Mononuclear cell (primary cell): ENCODE measurements at regions not wholly inside any gene's neighbourhood (a gene's known extent, or its start where the extent isn't known, plus 50 kb on each side); places are given as distances from the start of the nearest gene placed in this dataset.
"Not testable (repeated sequence)": the region's sequence is repeated elsewhere in the genome, so short reads cannot be mapped to it uniquely, and the experiment has no call there.

Experiments used
- H3K27me3 ChIP-seq: 2 replicates; pipeline ENCODE4 v1.6.0; 2011; ENCODE audit warnings: low read length, control low read depth; ENCODE audit not compliant: insufficient read depth
- H3K4me1 ChIP-seq: 2 replicates; pipeline ENCODE4 v1.5.1; 2011; ENCODE audit warnings: mild to moderate bottlenecking, low read length, control low read depth; ENCODE audit not compliant: insufficient read depth
- H3K4me3 ChIP-seq: 2 replicates; pipeline ENCODE4 v1.5.1; 2011; ENCODE audit warnings: mild to moderate bottlenecking, low read length, moderate library complexity
- H3K9me3 ChIP-seq: 2 replicates; pipeline ENCODE4 v1.5.1; 2011; ENCODE audit warnings: low read depth, mild to moderate bottlenecking, control low read depth, low read length

DNA sequence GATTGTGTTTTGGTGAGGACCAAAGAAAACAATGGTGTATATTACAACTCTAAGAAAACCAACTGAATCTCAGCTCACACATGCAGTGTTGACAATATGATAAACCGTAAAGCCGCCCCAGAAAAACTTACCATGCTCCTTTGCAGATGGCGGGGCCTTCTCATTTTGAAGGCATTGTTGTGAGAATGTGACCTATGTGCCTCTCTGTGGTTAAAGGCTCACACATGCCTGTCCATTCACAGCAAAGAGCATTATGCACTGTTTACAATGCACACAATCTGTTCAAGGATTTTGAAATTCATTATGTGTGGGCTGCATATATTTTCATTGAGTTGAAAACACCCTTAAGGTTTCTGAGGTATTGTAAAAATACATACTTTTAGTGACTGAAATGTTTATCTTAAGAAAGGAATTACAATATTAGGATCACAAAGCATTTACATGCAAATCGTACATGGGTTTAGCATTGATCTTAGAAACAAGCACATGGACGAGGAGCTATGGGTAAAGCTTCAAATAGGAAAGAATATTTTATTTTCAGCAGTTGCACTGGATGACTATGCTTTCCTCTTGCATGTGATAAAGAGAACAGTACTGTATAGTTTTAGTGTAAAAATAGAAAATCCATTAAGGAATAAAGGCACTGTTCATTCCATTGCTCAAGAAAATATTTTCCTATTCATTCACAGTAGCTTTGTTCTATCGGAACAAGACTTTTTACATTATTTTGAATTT is 334.3 kb downstream of the ARL4A start:
- Histone ChIP-seq H3K9me3 (no peaks in the 10 kb centered on the region), H3K27me3 (no peaks in the 10 kb centered on the region), H3K4me1 (no peaks in the 10 kb centered on the region), H3K4me3 (no peak overlapping the region)

DNA sequence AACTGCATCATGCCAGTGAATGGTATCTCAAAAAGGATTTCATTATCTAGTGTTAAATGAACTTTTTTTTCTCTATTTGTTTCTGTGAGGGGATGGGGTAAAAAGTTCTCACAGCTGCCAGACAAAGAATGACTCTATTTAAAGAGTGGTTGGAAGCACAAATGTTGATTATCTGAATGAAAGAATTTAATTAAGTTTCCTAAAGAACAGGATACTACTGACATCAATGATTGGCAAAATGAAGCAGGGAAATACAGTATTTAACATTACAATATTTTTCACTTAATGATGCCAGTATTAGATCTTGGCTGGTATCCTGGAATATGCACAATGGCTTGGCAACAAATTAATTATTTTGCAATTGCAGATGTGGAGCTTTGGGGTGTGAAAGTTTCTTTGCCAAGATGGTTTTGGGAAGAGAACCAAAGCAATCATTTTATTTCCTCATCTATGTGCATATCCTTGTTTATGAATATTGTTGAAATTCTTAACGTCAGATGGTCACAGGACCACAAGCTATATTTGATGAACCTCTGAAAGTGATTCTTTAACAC is 336.8 kb downstream of the ARL4A start:
- Histone ChIP-seq H3K4me3 (no peak overlapping the region), H3K27me3 (no peaks in the 10 kb centered on the region), H3K4me1 (no peaks in the 10 kb centered on the region), H3K9me3 (no peaks in the 10 kb centered on the region)

DNA sequence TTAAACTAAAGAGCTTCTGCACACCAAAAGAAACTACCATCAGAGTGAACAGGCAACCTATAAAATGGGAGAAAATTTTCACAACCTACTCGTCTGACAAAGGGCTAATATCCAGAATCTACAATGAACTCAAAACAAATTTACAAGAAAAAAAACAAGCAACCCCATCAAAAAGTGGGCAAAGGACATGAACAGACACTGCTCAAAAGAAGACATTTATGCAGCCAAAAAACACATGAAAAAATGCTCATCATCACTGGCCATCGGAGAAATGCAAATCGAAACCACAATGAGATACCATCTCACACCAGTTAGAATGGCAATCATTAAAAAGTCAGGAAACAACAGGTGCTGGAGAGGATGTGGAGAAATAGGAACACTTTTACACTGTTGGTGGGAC is 337.6 kb downstream of the ARL4A start:
- not testable (repeated sequence) for H3K4me1 ChIP-seq, H3K27me3 ChIP-seq, H3K9me3 ChIP-seq, H3K4me3 ChIP-seq

DNA sequence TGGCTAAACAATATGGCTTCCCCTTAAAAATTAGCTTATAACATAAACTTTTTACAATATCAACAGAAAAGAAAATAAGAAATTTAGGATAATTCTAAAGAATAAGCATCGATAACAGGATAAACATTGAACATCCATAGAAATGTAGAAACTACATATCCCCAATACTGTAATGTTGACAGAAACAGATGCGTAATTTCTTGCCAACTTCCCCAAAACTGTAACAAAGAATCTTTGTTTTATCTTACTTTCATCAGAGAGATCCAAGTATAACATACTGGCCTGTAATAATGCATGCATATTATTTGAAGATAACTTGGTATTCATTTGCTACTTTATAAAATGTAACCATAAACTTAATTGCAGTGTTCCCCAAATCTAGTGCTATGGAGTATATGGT is 339.9 kb downstream of the ARL4A start:
- Histone ChIP-seq H3K27me3 (no peaks in the 10 kb centered on the region), H3K4me3 (no peak overlapping the region), H3K4me1 (no peaks in the 10 kb centered on the region), H3K9me3 (no peaks in the 10 kb centered on the region)

DNA sequence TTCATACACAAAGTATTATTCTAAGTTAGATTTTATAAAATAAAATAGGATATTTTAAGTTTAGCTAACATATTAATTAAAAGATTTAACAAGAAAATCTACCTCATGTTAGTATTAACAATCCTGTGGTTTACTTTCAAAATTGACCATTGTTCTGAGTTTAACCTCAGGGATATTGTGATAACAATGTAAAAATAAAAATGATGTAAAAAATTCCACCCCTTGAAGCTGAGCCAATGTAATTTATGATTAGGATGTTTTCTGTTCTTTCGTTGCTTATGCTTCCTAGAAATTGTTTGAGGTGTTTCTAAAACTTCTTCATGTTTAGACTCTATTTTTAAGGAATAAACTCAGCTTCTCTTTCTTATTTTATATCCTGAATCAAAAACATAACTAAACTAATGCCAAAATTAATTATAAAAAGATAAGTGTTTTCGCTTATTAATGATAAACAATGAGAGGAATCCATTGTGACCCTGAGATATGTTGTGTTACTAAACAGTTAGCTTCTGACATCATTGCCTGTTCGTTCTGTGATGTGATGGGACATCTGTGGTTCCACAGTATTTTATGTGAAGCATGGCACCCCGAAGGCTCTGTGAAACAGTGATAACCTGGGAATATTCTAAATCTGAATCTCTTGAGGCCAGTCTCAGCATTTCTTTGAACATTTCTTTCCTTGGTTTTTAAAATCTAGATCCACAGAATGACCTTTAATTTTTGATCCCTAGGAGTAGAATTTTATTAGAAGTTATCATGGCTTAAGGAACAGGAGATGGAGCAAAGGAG is 340.8 kb downstream of the ARL4A start:
- Histone ChIP-seq H3K9me3 (no peaks in the 10 kb centered on the region), H3K4me1 (no peaks in the 10 kb centered on the region), H3K4me3 (no peak overlapping the region), H3K27me3 (no peaks in the 10 kb centered on the region)

DNA sequence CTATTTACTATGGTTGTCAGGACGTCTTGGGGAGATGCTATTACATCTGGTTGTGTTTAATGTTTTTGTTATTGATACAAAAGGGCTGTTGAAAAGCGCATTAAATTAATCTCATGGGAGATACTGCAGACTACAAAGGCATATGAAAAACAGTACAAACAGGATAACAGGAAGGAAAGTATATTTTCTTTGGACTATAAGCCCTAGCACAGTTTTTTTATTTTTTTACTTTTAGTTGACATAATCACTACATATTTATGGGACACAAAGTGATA is 341.3 kb downstream of the ARL4A start:
- H3K4me1 ChIP-seq, result no peaks in the 10 kb centered on the region
- H3K4me3 ChIP-seq, result no peak overlapping the region
- H3K27me3 ChIP-seq, result no peaks in the 10 kb centered on the region
- H3K9me3 ChIP-seq, result no peaks in the 10 kb centered on the region

DNA sequence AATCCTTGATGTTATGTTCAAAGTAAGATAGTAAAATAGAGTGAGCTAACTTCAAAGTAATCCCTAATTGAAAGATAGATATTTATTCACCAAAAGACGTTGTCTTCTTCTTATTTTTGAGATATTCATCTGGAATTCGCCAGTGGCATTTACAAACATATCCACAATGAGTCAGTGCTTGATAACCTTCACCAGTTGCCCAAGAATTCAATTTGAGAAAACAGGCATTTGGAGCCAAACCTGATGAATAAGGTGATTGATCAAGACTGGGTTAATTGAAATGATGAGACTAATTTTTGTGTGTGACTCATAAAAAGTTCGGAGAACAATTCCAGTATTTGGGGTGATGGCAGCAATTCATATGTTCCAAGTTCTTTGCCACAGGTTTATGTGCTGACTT is 344.0 kb downstream of the ARL4A start:
- Histone ChIP-seq H3K4me1 (no peaks in the 10 kb centered on the region), H3K27me3 (no peaks in the 10 kb centered on the region), H3K4me3 (no peak overlapping the region), H3K9me3 (no peaks in the 10 kb centered on the region)

DNA sequence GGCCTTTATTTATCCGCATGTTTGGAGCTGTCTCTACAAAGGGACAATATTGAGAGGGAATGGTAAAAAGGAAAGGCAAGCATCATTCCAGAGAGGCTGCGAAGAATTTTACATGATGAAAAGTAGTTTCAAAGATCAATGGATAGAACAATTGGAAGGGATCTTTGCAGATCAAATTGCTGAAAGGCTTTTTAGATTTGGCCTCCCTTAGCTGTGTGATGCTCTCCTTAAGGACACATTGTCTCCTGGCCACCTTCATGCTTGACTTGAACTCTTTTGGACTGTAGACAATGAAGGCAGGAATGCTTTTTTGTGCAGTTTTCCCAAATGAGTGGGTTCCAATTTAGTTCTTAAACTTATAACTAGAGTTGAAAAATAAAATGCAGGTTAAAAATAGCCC is 344.7 kb downstream of the ARL4A start:
- no peaks in the 10 kb centered on the region for H3K27me3 ChIP-seq
- H3K4me3 ChIP-seq, result no peak overlapping the region
- no peaks in the 10 kb centered on the region for H3K4me1 ChIP-seq
- H3K9me3 ChIP-seq, result no peaks in the 10 kb centered on the region

DNA sequence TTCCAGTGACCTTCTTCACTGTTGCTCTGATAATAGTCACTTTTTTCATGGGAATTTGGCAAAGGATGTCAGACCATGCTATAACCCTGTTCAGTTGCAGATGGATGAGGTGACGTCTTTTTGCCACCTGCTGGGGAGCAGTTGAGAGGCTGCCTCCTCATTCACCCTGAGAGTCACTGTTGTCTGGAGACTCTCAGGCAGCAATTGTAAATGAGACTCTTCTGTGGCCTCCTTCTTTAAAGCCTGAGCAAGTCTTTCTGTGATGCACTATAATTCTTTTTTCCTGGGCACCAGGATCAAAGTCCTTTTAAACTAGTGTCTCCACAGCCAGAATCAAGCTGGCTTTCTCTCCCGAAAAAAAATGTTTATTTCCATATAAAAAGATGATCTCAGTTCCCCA is 345.1 kb downstream of the ARL4A start:
- Histone ChIP-seq H3K9me3 (no peaks in the 10 kb centered on the region), H3K4me1 (no peaks in the 10 kb centered on the region), H3K27me3 (no peaks in the 10 kb centered on the region)

DNA sequence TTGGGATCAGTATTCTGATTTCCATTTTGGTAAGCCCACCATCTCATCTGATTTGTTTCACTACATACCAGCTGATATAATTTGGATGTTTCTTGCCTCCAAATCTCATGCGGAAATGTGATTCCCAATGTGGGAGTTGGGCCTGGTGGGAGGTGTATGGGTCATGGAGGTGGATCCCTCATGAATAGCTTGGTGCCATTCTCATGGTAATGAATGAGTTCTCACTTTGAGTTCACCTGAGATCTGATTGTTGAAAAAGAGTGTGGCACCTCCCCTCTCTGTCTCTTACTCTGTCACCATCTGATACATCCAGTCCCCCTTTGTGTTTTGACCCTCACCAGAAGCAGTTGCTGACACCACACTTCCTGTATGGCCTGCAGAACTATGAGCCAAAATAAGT is 347.3 kb downstream of the ARL4A start:
- Histone ChIP-seq H3K27me3 (no peaks in the 10 kb centered on the region), H3K4me1 (no peaks in the 10 kb centered on the region), H3K9me3 (no peaks in the 10 kb centered on the region), H3K4me3 (no peak overlapping the region)

More for the DNA sequence above, 345.1 kb downstream of the ARL4A start:
- H3K4me3 ChIP-seq, result no peak overlapping the region

DNA sequence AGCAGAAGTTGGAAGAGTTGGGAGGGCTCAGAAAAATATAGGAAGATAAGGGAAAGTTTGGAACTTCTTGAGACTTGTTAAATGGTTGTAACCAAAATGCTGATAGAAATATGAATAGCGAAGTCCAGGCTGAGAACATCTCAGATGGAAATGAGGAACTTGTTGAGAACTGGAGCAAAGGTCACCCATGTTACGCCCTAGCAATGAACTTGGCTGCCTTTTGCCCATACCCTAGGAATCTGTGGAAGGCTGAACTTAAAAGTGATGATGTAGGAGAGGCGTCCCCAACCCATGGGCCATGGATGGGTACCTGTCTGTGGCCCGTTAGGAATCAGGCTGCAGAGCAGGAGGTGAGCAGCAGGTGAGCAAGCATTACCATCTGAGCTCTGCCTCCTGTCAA is 347.8 kb downstream of the ARL4A start:
- Histone ChIP-seq H3K27me3 (no peaks in the 10 kb centered on the region), H3K9me3 (no peaks in the 10 kb centered on the region), H3K4me3 (no peak overlapping the region), H3K4me1 (no peaks in the 10 kb centered on the region)

DNA sequence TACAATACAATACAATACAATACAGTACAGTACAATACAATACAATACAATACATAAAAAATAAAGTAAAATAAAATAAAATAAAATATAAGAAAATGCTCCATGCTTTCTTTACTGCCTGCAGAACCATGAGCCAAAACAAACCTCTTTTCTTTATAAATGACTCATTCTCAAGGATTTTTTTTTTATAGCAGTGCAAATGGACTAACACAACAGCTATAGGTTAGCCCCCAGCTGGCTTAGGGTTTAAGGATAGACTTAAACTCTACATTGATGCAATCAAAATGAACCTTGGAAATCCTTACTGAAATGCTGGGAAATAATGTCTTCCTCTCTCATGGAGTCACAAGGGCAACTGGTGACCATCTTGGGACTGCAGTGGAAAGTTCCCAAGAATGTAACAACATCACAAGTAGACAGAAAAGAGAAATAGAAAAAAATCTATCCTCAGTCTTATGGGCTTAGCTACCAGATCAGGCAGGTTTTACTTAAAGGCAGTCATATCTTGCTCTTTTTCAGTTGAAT is 348.9 kb downstream of the ARL4A start:
- no peaks in the 10 kb centered on the region for H3K27me3 ChIP-seq
- H3K4me1 ChIP-seq, result no peaks in the 10 kb centered on the region
- no peak overlapping the region for H3K4me3 ChIP-seq

DNA sequence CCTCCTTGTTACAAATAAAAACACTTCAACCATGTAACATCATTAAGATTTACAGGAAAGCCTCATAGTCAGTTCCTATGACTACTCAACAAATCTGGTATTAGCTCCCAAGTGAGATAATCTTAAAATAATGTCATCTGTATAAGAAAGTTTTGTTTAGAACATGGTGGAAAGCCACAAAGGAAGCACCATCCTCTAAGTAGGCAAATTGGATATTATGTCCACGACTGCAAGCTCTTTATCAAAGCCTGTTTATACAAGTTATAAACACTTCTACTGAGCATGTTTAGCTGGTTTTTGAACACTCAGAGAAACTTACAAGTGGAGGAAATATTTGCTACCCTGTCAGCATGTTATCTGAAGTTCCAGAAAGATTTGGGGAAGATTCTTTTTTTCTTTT is 349.8 kb downstream of the ARL4A start:
- Histone ChIP-seq H3K9me3 (no peaks in the 10 kb centered on the region), H3K27me3 (no peaks in the 10 kb centered on the region), H3K4me1 (no peaks in the 10 kb centered on the region), H3K4me3 (no peak overlapping the region)

More for the DNA sequence above, 348.9 kb downstream of the ARL4A start:
- H3K9me3 ChIP-seq, result no peaks in the 10 kb centered on the region

DNA sequence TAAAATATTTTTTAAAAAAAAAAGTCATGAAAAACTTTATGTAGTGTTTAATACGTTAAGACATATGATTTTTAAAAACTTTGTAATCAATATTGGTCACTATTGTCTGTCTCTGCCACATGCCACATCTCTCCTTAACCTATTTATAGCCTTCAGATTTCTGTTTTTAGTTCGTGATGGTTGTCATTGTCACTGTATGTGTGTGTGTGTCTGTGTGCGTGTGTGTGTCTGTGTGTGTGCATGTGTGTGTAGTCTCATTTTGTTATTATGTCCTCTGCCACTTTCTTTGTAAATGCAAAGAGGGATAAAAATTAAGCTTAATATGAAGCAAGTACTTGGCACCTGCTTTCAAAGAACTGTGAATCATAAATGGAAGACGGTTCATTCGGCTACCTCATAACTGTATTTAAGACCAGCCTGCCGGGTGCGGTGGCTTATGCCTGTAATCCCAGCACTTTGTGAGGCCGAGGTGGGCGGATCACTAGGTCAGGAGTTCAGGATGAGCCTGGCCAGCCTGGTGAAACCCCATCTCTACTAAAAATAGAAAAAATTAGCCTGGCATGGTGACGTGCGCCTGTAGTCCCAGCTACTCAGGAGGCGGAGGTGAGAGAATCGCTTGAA is 354.0 kb downstream of the ARL4A start:
- no peaks in the 10 kb centered on the region for H3K27me3 ChIP-seq
- H3K4me3 ChIP-seq, result no peak overlapping the region
- H3K9me3 ChIP-seq, result no peaks in the 10 kb centered on the region
- no peaks in the 10 kb centered on the region for H3K4me1 ChIP-seq

DNA sequence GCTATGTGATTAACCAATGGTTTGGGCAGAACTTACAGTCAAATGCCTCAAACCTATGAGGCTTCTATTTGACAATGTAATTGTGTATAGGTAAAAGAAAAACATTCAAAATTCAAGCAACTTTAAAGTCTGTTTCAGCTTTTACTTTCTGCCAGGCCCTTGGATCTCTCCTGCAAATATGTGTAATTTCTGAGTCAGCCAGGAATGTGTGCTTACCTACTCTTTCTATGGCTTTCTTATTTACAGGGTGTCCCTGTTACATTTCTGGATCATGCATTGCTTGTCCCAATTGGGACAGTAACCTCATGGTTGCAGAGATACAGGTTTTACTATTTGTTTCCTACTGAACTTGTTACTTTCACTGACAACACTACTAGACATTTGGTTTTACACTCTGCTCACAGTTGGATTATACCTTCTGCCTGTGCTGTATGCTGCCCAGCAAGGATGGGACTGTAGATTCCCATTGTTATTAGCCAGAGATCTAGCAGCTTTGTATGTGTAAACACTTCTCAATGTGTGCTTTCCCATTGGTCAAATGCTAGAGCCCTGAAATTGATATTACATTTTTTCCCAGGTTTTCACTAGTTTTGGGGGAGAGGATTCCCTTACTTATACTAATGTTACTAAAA is 355.3 kb downstream of the ARL4A start:
- no peaks in the 10 kb centered on the region for H3K9me3 ChIP-seq
- H3K4me1 ChIP-seq, result no peaks in the 10 kb centered on the region
- no peak overlapping the region for H3K4me3 ChIP-seq
- H3K27me3 ChIP-seq, result no peaks in the 10 kb centered on the region
